ENCODE measurements at regions not wholly inside any gene's neighbourhood (a gene's known extent, or its start where the extent isn't known, plus 50 kb on each side); places are given as distances from the start of the nearest gene placed in this dataset.

- H3K36me3 ChIP-seq (ENCODE audit: insufficient read depth) = no peaks in the 10 kb centered on the region
- TF ChIP-seq EZH2 (IDR thresholded peaks at IDR 0.05; ENCODE audit: low read depth, unreplicated experiment) = no peak
- Mint-ChIP-seq H3K9me3 (no peaks in the 10 kb centered on the region), H3K27ac (no peak overlapping the region), H3K4me1 (peaks cover 6% of the 10 kb centered on the region; the same call in 2 of the 3 replicates), H3K27me3 (ENCODE audit: insufficient read depth, low read depth, poor library complexity) (no peaks in the 10 kb centered on the region), H3K4me3 (no peak overlapping the region), H3K36me3 (ENCODE audit: low read depth) (no peaks in the 10 kb centered on the region)
- ATAC-seq (no peak), DNase-seq (ENCODE audit: low spot score) (no peak)
- no peaks in the 10 kb centered on the region for H3K9me2 ChIP-seq (ENCODE audit: insufficient read depth)
- no peaks in the 10 kb centered on the region for H3K4me1 ChIP-seq (ENCODE audit: insufficient read depth)
- no peaks in the 10 kb centered on the region for H3F3A ChIP-seq (replicated peaks; ENCODE audit: low read depth)
- no peak overlapping the region for H3K4me2 ChIP-seq
- no peaks in the 10 kb centered on the region for H4K20me1 ChIP-seq (replicated peaks; ENCODE audit: insufficient read depth)
- H2AFZ ChIP-seq = no peak overlapping the region
- no peaks in the 10 kb centered on the region for H3K27me3 ChIP-seq (ENCODE audit: insufficient read depth)
- no peaks in the 10 kb centered on the region for H3K79me2 ChIP-seq (replicated peaks; ENCODE audit: insufficient read depth)
- no peak overlapping the region for H3K27ac ChIP-seq (ENCODE audit: low read depth)
- no peak overlapping the region for H3K4me3 ChIP-seq
Observed at GRCh38 chr5:33223563-33224284, 217.0 kb upstream of the TARS1 start.

GRCh38 chr5:33224285-33224961 is 216.3 kb upstream of the TARS1 start:
- no peaks in the 10 kb centered on the region for H3K36me3 Mint-ChIP-seq (ENCODE audit: low read depth)
- Histone ChIP-seq H3K9me2 (ENCODE audit: insufficient read depth) (no peaks in the 10 kb centered on the region), H3K4me1 (ENCODE audit: insufficient read depth) (no peaks in the 10 kb centered on the region), H3K79me2 (replicated peaks; ENCODE audit: insufficient read depth) (no peaks in the 10 kb centered on the region), H3K4me3 (no peak overlapping the region), H4K20me1 (replicated peaks; ENCODE audit: insufficient read depth) (no peaks in the 10 kb centered on the region), H3K27me3 (ENCODE audit: insufficient read depth) (no peaks in the 10 kb centered on the region), H3K36me3 (ENCODE audit: insufficient read depth) (no peaks in the 10 kb centered on the region), H3K4me2 (no peak overlapping the region), H3K27ac (ENCODE audit: low read depth) (no peak overlapping the region), H2AFZ (no peak overlapping the region), H3F3A (replicated peaks; ENCODE audit: low read depth) (no peaks in the 10 kb centered on the region)
- no peaks in the 10 kb centered on the region for H3K27me3 Mint-ChIP-seq (ENCODE audit: insufficient read depth, low read depth, poor library complexity)
- H3K4me1 Mint-ChIP-seq = peaks cover 6% of the 10 kb centered on the region; the same call in 2 of the 3 replicates
- H3K4me3 Mint-ChIP-seq = no peak overlapping the region
- ATAC-seq = no peak
- H3K9me3 Mint-ChIP-seq = no peaks in the 10 kb centered on the region
- H3K27ac Mint-ChIP-seq = no peak overlapping the region
- no peak for DNase-seq (ENCODE audit: low spot score)
- TF ChIP-seq ZNF331 (CRISPR knock-in tag; IDR thresholded peaks at IDR 0.05; ENCODE audit: low read depth) (no peak), JUNB (IDR thresholded peaks at IDR 0.05; ENCODE audit: unreplicated experiment) (no peak), EZH2 (IDR thresholded peaks at IDR 0.05; ENCODE audit: low read depth, unreplicated experiment) (no peak), EZH2phosphoT487 (IDR thresholded peaks at IDR 0.05; ENCODE audit: unreplicated experiment) (no peak), CTCF (conservative IDR thresholded peaks at IDR 0.05; ENCODE audit: low read depth in 2 of 2) (no peak)

GRCh38 chr5:33227247-33227646 is 213.5 kb upstream of the TARS1 start:
- no peak overlapping the region for H3K4me2 ChIP-seq
- ATAC-seq = no peak
- peak overlapping the region; percentile 13; the same call in 1 of the 2 replicates for H3K27ac Mint-ChIP-seq
- TF ChIP-seq ZNF331 (CRISPR knock-in tag; IDR thresholded peaks at IDR 0.05; ENCODE audit: low read depth) (no peak), REST (IDR thresholded peaks at IDR 0.05; ENCODE audit: unreplicated experiment) (no peak), NANOG (IDR thresholded peaks at IDR 0.05; ENCODE audit: borderline replicate concordance) (no peak), EZH2 (IDR thresholded peaks at IDR 0.05; ENCODE audit: low read depth, unreplicated experiment) (no peak), POLR2AphosphoS5 (IDR thresholded peaks at IDR 0.05; ENCODE audit: low read depth) (no peak), ZNF114 (CRISPR knock-in tag; IDR thresholded peaks at IDR 0.05) (no peak), JUNB (IDR thresholded peaks at IDR 0.05; ENCODE audit: unreplicated experiment) (no peak), ETS1 (IDR thresholded peaks at IDR 0.05) (no peak), CREB1 (CRISPR knock-in tag; IDR thresholded peaks at IDR 0.05; ENCODE audit: low read depth) (no peak), STAT1 (IDR thresholded peaks at IDR 0.05; ENCODE audit: unreplicated experiment) (no peak)

More at GRCh38 chr5:33227247-33227646, 213.5 kb upstream of the TARS1 start:
- H3K9me2 ChIP-seq (ENCODE audit: insufficient read depth) = no peaks in the 10 kb centered on the region
- no peaks in the 10 kb centered on the region for H3K36me3 ChIP-seq (ENCODE audit: insufficient read depth)
- no peak for DNase-seq (ENCODE audit: low spot score)
- H3K27me3 ChIP-seq (ENCODE audit: insufficient read depth) = no peaks in the 10 kb centered on the region
- Mint-ChIP-seq H3K9me3 (no peaks in the 10 kb centered on the region), H3K36me3 (ENCODE audit: low read depth) (no peaks in the 10 kb centered on the region), H3K27me3 (ENCODE audit: insufficient read depth, low read depth, poor library complexity) (no peaks in the 10 kb centered on the region), H3K4me3 (no peak overlapping the region), H3K4me1 (peaks cover 6% of the 10 kb centered on the region; the same call in 2 of the 3 replicates)
- no peaks in the 10 kb centered on the region for H3F3A ChIP-seq (replicated peaks; ENCODE audit: low read depth)
- H2AFZ ChIP-seq = 0 out of 2 replicates have a peak overlapping the region, but pooled peaks have one; percentile 0
- no peaks in the 10 kb centered on the region for H3K79me2 ChIP-seq (replicated peaks; ENCODE audit: insufficient read depth)
- H3K4me3 ChIP-seq = no peak overlapping the region
- H3K4me1 ChIP-seq (ENCODE audit: insufficient read depth) = no peaks in the 10 kb centered on the region
- no peak overlapping the region for H3K27ac ChIP-seq (ENCODE audit: low read depth)
- no peaks in the 10 kb centered on the region for H4K20me1 ChIP-seq (replicated peaks; ENCODE audit: insufficient read depth)

Data from GM23338 (cell line).